Middle frontal gyrus (tissue), 1 donor: ENCODE measurements at regions not wholly inside any gene's neighbourhood (a gene's known extent, or its start where the extent isn't known, plus 50 kb on each side); places are given as distances from the start of the nearest gene placed in this dataset.
"Not testable (repeated sequence)": the region's sequence is repeated elsewhere in the genome, so short reads cannot be mapped to it uniquely, and the experiment has no call there.

ENCODE experiments used
- DNase-seq: peaks from one replicate; pipeline ENCODE4 v3.0.0-alpha.2; 2015; ENCODE audit warnings: low spot score; ENCODE audit errors: extremely low spot score

GRCh38 chr2:122307763-122308162, 552.3 kb downstream of the TSN start:
- no peak for DNase-seq

GRCh38 chr2:122315306-122315705, 559.9 kb downstream of the TSN start:
- no peak for DNase-seq

- DNase-seq: no peak
These were observed 564.2 kb downstream of the TSN start for GRCh38 chr2:122319539-122320132.

GRCh38 chr2:122322815-122323214, 567.4 kb downstream of the TSN start:
- DNase-seq: no peak

GRCh38 chr2:122323927-122324326, 568.5 kb downstream of the TSN start:
- no peak for DNase-seq

GRCh38 chr2:122326471-122326870, 571.0 kb downstream of the TSN start:
- DNase-seq: no peak

GRCh38 chr2:122328816-122329215, 573.4 kb downstream of the TSN start:
- DNase-seq: no peak

- DNase-seq: no peak
These were observed 573.8 kb downstream of the TSN start for GRCh38 chr2:122329278-122329677.

- DNase-seq: no peak
These were observed 578.5 kb downstream of the TSN start for GRCh38 chr2:122333932-122334331.

GRCh38 chr2:122338000-122338399, 582.5 kb downstream of the TSN start:
- no peak for DNase-seq

- no peak for DNase-seq
These were observed 584.8 kb downstream of the TSN start for GRCh38 chr2:122340246-122340645.

- DNase-seq: no peak
These were observed 585.6 kb downstream of the TSN start for GRCh38 chr2:122341007-122341406.

- not testable (repeated sequence) for DNase-seq
These were observed 596.7 kb downstream of the TSN start for GRCh38 chr2:122352151-122352550.

- no peak for DNase-seq
These were observed 602.5 kb downstream of the TSN start for GRCh38 chr2:122357998-122358397.

GRCh38 chr2:122358729-122359128, 603.3 kb downstream of the TSN start:
- DNase-seq: no peak

- DNase-seq: no peak
These were observed 608.4 kb downstream of the TSN start for GRCh38 chr2:122363885-122364284.

- no peak for DNase-seq
These were observed 611.0 kb downstream of the TSN start for GRCh38 chr2:122366427-122366826.

GRCh38 chr2:122366969-122367645, 611.7 kb downstream of the TSN start:
- no peak for DNase-seq

- DNase-seq: no peak
These were observed 612.2 kb downstream of the TSN start for GRCh38 chr2:122367646-122368010.

GRCh38 chr2:122368576-122369243, 613.3 kb downstream of the TSN start:
- DNase-seq: no peak

- DNase-seq: no peak
These were observed 623.1 kb downstream of the TSN start for GRCh38 chr2:122378521-122378920.

- no peak for DNase-seq
These were observed 629.4 kb downstream of the TSN start for GRCh38 chr2:122384768-122385333.
